A549 (cell line): ENCODE measurements at regions not wholly inside any gene's neighbourhood (a gene's known extent, or its start where the extent isn't known, plus 50 kb on each side); places are given as distances from the start of the nearest gene placed in this dataset.

Experiments used
- CTCF ChIP-seq: fragments of >200 bp; sonication (Bioruptor Twin); formaldehyde crosslinking; IDR thresholded peaks from 3 replicates; pipeline ENCODE4 v1.5.1; 2016
- EP300 ChIP-seq, 2 experiments: fragments of >200 bp; sonication (Bioruptor Twin); formaldehyde crosslinking; IDR thresholded peaks; 2 replicates in 1 of 2; 3 replicates in 1 of 2; pipeline ENCODE4 v1.6.1; 2016 to 2017
- HMGXB4 ChIP-seq: fragments of 250-450 bp; sonication (Bioruptor Pico); IDR thresholded peaks from 2 replicates; pipeline ENCODE4 v1.5.0; 2021; ENCODE audit warnings: mild to moderate bottlenecking, moderate library complexity, borderline replicate concordance
- RAD21 ChIP-seq, 2 experiments: fragments of >200 bp in 1 of 2; sonication (Bioruptor Twin) in 1 of 2; formaldehyde crosslinking in 1 of 2; IDR thresholded peaks in 1 of 2; conservative IDR thresholded peaks in 1 of 2; 2 replicates in 1 of 2; 3 replicates in 1 of 2; pipeline ENCODE4 v1.6.1; 2012 to 2018; ENCODE audit warnings: inconsistent platforms in 1 of 2

GRCh38 chr2:196453613-196454047, 185.9 kb upstream of the CCDC150 start:
- TF ChIP-seq HMGXB4 (CRISPR knock-in tag) = no peak
- TF ChIP-seq RAD21 (conservative IDR thresholded peaks at IDR 0.05 in 1 of 2, IDR thresholded peaks at IDR 0.05 in 1 of 2) = peak; percentile 82 to 84
- no peak for TF ChIP-seq EP300 (IDR thresholded peaks at IDR 0.05)
- TF ChIP-seq CTCF = peak; percentile 78
